ENCODE measurements at regions not wholly inside any gene's neighbourhood (a gene's known extent, or its start where the extent isn't known, plus 50 kb on each side); places are given as distances from the start of the nearest gene placed in this dataset.
A peak's percentile ranks its signal among the peaks of the same experiment; 100 is the strongest.
"Not testable (repeated sequence)": the region's sequence is repeated elsewhere in the genome, so short reads cannot be mapped to it uniquely, and the experiment has no call there.

DNA sequence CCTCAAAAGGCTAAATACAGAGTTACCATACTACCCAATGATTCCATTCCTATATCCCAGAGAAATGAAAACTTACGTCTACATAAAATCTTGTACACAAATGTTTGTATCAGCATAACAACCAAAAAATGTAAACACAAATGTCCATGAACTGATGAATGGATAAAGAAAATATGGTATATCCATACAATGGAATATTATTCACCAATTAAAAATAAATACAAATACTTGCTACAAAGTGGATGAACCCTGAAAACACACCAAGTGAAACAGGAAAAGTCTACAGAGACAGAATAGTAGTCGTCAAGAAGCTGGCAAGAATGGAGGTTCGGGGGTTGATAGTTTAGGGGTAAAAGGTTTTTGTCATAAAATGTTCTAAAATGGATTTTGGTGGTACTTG lies 54.0 kb upstream of the ANKRD28 start:
- DNase-seq (ENCODE audit: insufficient read length, low spot score) (no peak), FAIRE-seq (no peak)

GRCh38 chr3:15858547-15859506 lies 61.0 kb upstream of the ANKRD28 start:
- DNase-seq (ENCODE audit: insufficient read length, low spot score): no peak
- no peak for FAIRE-seq

DNA sequence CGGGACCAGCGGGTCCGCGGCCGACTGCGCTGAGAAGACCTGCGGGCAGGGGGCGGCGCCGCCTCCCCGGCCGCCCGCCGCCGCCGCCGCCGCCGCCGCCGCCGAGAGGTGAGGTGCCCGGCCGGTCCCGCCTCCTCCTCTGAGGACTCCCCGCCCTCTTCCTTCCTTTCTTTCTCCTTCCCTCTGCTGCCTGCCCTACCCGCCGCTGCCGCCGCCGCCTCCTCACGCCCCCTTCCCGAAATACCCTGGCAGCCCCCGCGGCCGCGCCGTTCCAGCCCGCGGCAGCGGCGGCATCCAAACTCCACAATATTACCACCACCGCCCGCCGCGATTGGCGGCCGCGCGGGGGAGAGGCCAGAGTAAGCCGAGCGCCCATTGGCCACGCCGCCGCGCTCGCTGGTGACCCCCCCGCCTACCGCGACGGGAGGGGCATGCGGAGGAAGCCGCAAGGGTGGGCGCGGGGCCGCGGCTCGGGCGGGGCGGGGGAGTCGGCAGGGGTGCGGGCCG lies 61.8 kb upstream of the ANKRD28 start:
- peak; percentile 79 for DNase-seq (ENCODE audit: insufficient read length, low spot score)
- peak; percentile 86 for FAIRE-seq

DNA sequence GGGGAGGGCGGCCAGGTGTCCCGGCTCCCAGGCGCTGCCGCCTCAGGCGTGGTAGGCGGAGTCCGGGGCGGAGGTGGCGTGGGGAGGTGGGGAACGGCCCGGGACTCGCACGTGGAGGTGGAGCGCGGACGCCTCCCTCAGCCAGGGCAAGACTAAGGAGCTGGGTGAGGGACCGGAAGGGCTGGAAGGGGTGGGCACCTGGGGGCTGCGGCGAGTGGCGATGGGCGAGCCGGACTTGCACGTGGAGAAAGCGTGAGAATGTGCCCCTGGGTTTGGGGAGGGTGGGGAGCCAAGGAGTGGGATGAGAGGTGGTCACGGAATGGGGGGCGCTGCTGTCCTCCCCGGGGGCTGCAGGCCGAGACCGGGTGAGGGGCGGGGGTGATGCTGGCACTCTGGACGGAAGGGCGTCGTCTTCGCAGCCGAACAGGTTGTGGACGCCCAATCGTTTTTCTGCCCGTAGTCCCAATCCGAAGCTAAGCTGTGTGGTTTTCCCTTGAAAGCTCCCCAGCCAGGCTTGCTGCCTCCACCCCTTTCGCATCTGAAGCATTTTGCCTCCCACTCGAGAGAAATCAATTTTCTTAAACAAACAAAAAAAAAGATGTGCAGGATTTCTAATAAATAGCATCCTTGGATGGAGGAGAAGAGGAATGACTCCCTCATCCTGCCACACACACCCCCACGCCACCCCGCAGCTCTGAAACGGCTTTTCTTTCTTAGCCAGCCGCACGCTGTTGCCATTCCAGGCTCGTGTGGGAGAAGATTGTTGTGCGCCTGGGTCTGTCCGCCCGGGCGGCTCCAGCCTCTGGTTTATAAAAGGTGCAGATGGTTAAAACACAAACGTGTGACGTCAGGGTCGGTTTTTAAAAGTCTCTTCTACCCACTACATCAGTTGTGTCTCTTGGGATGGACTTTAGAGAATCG lies 62.5 kb upstream of the ANKRD28 start:
- FAIRE-seq: no peak
- DNase-seq (ENCODE audit: insufficient read length, low spot score): peak; percentile 71

DNA sequence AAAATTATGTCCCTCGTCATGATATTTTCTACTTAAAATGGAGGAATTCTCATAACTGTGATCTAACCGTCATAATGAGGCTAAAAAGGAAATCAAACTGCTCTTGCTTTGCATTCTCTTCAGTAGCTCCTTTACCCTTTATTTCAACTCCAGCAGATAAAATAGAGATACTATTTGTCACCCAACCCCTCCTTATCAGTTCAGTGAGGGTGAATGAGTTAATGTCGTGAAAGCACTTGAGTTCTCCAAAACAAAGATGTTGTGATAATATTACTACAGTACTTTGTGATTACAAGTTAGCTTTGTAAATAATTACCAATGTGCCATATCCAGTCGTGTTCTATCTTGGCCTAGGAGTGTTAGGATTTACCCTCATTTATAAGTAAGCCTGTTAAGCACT lies 63.4 kb upstream of the ANKRD28 start:
- DNase-seq (ENCODE audit: insufficient read length, low spot score): no peak
- no peak for FAIRE-seq

- FAIRE-seq (no peak), DNase-seq (ENCODE audit: insufficient read length, low spot score) (no peak)
Measured at GRCh38 chr3:15872807-15873206, 75.0 kb upstream of the ANKRD28 start.

GRCh38 chr3:15873415-15873814 lies 75.6 kb upstream of the ANKRD28 start:
- no peak for DNase-seq (ENCODE audit: insufficient read length, low spot score)
- FAIRE-seq: no peak

GRCh38 chr3:15875016-15875689 lies 77.4 kb upstream of the ANKRD28 start:
- FAIRE-seq: no peak
- DNase-seq (ENCODE audit: insufficient read length, low spot score): peak; percentile 42

DNA sequence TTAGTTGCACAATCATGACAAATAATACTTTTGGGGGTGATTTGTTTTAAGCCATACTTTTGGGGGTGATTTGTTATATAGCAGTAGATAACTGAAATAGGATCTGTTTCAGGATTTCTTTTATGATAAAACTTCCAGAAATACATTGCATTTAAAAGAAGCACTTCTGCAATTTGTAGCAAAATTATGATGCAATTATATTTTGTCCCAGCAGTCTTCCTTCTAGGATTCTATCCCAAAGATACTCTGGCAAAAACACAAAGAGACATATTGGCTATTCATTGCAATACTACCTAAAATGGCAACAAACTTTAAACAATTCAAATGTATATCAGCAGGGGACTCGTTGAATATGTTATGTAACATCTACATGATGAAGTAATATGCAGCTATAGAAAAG lies 78.9 kb upstream of the ANKRD28 start:
- no peak for FAIRE-seq
- no peak for DNase-seq (ENCODE audit: insufficient read length, low spot score)

DNA sequence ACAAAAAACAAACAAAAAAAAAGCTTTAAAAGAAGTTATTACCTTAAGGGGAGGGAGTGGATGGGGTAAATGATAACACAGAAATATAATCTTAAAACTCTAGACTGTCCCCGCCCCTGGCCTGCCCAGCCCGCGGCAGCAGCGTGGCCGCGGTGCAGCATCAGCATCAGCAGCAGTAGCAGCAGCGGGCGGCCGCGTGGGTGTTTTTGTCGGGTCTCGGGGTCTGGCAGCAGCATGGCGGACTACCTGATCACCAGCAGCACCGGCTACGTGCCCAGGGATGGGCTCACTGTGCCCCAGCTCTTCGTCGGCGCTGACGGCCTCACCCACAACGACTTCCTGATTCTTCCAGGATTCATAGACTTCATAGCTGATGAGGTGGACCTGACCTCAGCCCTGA lies 80.0 kb upstream of the ANKRD28 start:
- no peak for FAIRE-seq
- DNase-seq (ENCODE audit: insufficient read length, low spot score): no peak

DNA sequence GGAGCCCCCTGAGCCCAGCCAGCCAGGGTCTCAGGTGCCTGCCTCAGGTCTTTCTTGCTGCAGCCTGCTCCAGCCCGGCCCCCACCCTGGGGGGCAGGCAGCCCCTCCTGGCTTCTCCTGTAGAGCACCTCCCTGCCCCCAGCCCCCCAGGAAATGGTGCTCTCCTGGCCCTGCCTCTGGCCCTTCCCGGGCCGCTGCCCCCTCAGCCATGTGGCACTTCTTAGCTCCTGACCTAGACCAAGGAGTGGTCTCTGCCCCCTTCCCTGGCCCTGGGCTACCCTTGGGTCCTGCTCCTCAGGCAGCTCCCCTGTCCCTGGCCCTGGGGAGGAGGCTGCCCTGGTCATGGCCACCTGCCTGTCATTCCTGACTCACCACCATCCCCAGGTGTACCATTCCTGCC lies 82.0 kb upstream of the ANKRD28 start:
- not testable (repeated sequence) for FAIRE-seq; DNase-seq (ENCODE audit: insufficient read length, low spot score)

DNA sequence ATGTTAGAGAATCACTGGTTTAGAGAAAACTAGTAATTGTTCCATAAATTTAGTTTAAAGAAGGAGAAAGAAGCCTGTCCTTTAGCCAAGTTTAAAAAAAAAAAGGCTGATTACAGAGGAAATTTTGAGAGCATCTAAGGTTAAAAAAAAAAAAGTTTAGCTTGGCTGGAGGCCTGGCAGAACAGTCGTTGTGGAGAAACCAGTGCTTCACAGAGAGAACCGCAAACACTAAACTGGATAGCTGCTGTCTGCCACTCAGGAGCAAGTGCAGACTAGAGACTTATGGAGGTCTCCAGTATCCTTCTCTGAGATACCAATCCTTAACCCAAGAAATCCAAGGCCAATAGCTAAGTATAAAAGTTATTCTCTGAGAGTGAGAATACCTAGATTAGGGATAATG lies 84.8 kb upstream of the ANKRD28 start:
- no peak for DNase-seq (ENCODE audit: insufficient read length, low spot score)
- FAIRE-seq: no peak

DNA sequence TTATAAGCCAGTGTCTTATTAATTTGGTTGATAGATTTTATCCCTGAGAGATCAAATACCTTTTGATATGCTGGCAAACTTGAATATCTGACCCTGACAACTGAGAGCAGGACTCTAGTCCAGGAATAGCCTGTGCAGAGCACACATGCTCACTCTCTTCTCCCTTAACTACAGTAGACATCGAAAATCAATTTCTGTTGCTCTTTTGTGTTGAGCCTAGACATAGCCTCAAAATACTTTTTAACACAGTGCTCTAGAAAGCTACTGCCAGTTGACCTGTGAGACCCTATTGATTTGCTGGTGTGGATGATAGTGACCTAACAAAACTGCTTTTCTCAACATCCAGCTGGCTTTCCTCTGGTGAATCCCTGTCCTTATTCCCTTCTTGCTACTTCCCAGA lies 86.4 kb upstream of the ANKRD28 start:
- DNase-seq (ENCODE audit: insufficient read length, low spot score) (no peak), FAIRE-seq (no peak)

GRCh38 chr3:15886521-15886920 lies 88.7 kb upstream of the ANKRD28 start:
- DNase-seq (ENCODE audit: insufficient read length, low spot score) (no peak), FAIRE-seq (no peak)

GRCh38 chr3:15887261-15887660 lies 89.5 kb upstream of the ANKRD28 start:
- FAIRE-seq (no peak), DNase-seq (ENCODE audit: insufficient read length, low spot score) (no peak)

GRCh38 chr3:15889936-15890335 lies 92.2 kb upstream of the ANKRD28 start:
- FAIRE-seq (no peak), DNase-seq (ENCODE audit: insufficient read length, low spot score) (no peak)

DNA sequence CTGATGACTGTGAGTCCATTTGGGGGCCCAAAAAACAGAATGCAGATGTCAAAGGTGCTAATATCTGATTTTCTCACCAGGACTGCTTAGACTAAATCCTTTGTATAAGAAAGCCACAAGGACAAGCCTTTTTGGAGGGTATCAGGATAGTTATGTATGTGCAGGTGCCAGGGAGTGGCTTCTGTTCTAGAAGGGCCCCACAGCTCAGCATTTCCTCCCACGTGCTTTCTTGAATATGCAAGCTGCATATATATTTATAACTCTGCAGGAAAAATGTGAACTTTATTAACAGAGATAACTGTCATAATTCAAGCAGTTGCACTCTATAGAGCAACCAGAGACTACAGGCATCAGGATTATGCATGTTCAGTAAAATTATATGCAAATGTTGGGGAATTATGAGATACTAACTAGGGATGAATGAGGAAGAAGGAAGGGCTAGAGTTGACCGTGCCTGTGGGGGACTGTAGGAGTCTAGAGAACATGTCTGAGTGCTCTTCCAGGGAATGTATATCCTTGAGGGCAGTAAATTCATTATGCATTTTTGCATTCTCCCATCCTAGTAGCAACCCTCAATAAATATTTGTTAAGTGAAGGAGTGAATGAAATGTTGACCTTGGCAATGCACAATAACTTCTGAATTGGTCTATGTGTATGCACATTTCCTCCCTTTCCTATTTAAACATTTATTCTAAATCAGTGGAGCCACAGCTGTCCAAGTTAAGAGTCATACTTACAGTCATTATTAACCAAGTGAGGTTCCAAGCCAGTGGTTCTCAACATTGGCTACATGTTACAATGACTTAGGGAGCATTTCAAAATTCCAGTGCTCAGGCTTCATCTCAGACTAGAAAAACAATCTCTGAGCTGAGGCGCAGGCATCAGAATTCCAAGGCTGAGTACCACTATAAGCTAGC lies 94.8 kb upstream of the ANKRD28 start:
- no peak for FAIRE-seq

DNA sequence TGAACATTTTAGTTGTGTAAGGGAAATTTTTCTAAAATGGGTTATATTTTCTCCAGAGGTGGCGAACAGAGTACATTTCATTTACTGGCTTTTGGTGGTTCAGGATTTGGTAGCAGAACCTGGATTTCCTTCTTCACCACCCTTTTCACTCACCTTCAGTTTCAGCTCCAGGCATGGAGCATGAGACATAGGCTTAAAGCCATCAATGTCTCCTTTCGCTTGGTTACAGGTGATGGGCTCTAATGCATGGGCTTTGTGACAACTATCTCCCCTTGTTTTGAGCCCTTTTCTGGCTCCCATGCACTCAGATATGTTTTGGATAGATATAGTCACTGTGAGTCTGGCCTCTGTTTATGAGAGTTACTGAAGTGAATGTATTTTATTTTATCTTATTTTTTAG lies 96.6 kb upstream of the ANKRD28 start:
- DNase-seq (ENCODE audit: insufficient read length, low spot score): no peak
- no peak for FAIRE-seq

More for the DNA sequence above, 94.8 kb upstream of the ANKRD28 start:
- DNase-seq (ENCODE audit: insufficient read length, low spot score): no peak

DNA sequence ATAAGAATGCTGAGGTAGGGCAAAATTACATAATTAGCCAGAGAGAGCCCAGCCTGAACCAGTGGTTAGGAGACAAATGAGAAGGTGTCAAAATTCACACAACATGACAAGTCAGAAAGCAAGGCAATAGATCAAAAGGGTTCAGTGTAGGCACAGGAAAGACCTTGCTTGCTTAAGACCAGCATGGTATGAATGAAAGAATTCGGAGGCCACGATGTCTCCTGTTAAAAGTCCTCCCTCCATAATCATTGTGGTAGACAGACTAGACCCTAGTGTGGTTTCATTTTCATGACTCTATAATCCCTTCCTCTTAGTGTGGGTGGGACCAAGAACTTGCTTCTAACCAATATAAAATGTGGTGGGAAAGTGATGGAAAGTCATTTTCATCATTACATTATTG lies 98.7 kb upstream of the ANKRD28 start:
- no peak for DNase-seq (ENCODE audit: insufficient read length, low spot score)
- FAIRE-seq: no peak

- peak; percentile 34 for DNase-seq (ENCODE audit: insufficient read length, low spot score)
- no peak for FAIRE-seq
Measured at GRCh38 chr3:15899388-15899787, 101.6 kb upstream of the ANKRD28 start.

Data from HTR-8/SVneo (cell line).